H9 (cell line): ENCODE measurements at regions not wholly inside any gene's neighbourhood (a gene's known extent, or its start where the extent isn't known, plus 50 kb on each side); places are given as distances from the start of the nearest gene placed in this dataset.
"Not testable (repeated sequence)": the region's sequence is repeated elsewhere in the genome, so short reads cannot be mapped to it uniquely, and the experiment has no call there.

Source experiments
- DNase-seq: peaks from one replicate; pipeline ENCODE4 v3.0.0-alpha.2; 2017
- H2AFZ ChIP-seq: one replicate; pipeline ENCODE4 v1.6.1; 2013; ENCODE audit warnings: mild to moderate bottlenecking, low read length, control low read depth, moderate library complexity
- H2AK5ac ChIP-seq: 2 replicates; pipeline ENCODE4 v1.6.1; 2013; ENCODE audit warnings: low read length, control low read depth, mixed read lengths; ENCODE audit not compliant: insufficient read length
- H2BK120ac ChIP-seq: one replicate; pipeline ENCODE4 v1.6.1; 2013; ENCODE audit warnings: low read depth, mild to moderate bottlenecking, low read length, control low read depth, inconsistent platforms; ENCODE audit not compliant: poor library complexity, severe bottlenecking
- H2BK12ac ChIP-seq: 2 replicates; pipeline ENCODE4 v1.6.1; 2013; ENCODE audit warnings: low read length, control low read depth, mixed read lengths, low read depth; ENCODE audit not compliant: insufficient read length
- H2BK15ac ChIP-seq: 2 replicates; pipeline ENCODE4 v1.6.1; 2013; ENCODE audit warnings: low read depth, low read length, control low read depth
- H2BK20ac ChIP-seq: one replicate; pipeline ENCODE4 v1.6.1; 2013; ENCODE audit warnings: low read depth, mild to moderate bottlenecking, low read length, control low read depth, inconsistent platforms; ENCODE audit not compliant: poor library complexity, severe bottlenecking
- H2BK5ac ChIP-seq: 2 replicates; pipeline ENCODE4 v1.6.1; 2013; ENCODE audit warnings: low read length, control low read depth, mixed read lengths; ENCODE audit not compliant: insufficient read length
- H3K14ac ChIP-seq: 2 replicates; pipeline ENCODE4 v1.6.1; 2013; ENCODE audit warnings: low read length, control low read depth; ENCODE audit not compliant: insufficient read depth
- H3K18ac ChIP-seq: 2 replicates; pipeline ENCODE4 v1.6.1; 2013; ENCODE audit warnings: low read depth, mild to moderate bottlenecking, mixed read lengths, low read length, control low read depth; ENCODE audit not compliant: insufficient read length
- H3K23ac ChIP-seq: 2 replicates; pipeline ENCODE4 v1.6.1; 2013; ENCODE audit warnings: low read length, control low read depth, mixed read lengths, low read depth; ENCODE audit not compliant: insufficient read length
- H3K23me2 ChIP-seq: 2 replicates; pipeline ENCODE4 v1.6.1; 2013; ENCODE audit warnings: low read depth, mild to moderate bottlenecking, mixed read lengths, low read length, control low read depth; ENCODE audit not compliant: insufficient read length, poor library complexity, severe bottlenecking
- H3K27ac ChIP-seq: 2 replicates; pipeline ENCODE4 v1.5.1; 2013; ENCODE audit warnings: low read length, control low read depth, mixed read lengths, low read depth; ENCODE audit not compliant: insufficient read length
- H3K27me3 ChIP-seq: 2 replicates; pipeline ENCODE4 v1.6.1; 2013; ENCODE audit warnings: low read length, control low read depth, inconsistent platforms; ENCODE audit not compliant: insufficient read depth
- H3K4ac ChIP-seq: 2 replicates; pipeline ENCODE4 v1.6.1; 2013; ENCODE audit warnings: low read depth, mild to moderate bottlenecking, control low read depth, inconsistent platforms, low read length, moderate library complexity
- H3K4me1 ChIP-seq: 2 replicates; pipeline ENCODE4 v1.6.1; 2013; ENCODE audit warnings: low read length, control low read depth, inconsistent platforms; ENCODE audit not compliant: insufficient read depth
- H3K4me2 ChIP-seq: 2 replicates; pipeline ENCODE4 v1.6.1; 2013; ENCODE audit warnings: low read length, control low read depth, mixed read lengths; ENCODE audit not compliant: insufficient read length, insufficient read depth
- H3K56ac ChIP-seq: 2 replicates; pipeline ENCODE4 v1.6.1; 2013; ENCODE audit warnings: low read depth, mild to moderate bottlenecking, mixed read lengths, low read length, control low read depth; ENCODE audit not compliant: insufficient read length
- H3K79me1 ChIP-seq: 2 replicates; pipeline ENCODE4 v1.6.1; 2013; ENCODE audit warnings: low read depth, mild to moderate bottlenecking, moderate library complexity, low read length, control low read depth, inconsistent platforms; ENCODE audit not compliant: insufficient read depth, poor library complexity, severe bottlenecking
- H3K79me2 ChIP-seq: 2 replicates; pipeline ENCODE4 v1.6.1; 2013; ENCODE audit warnings: low read length, control low read depth, inconsistent platforms; ENCODE audit not compliant: insufficient read depth
- H3K9ac ChIP-seq: 2 replicates; pipeline ENCODE4 v1.6.1; 2013; ENCODE audit warnings: low read length, control low read depth, mixed read lengths; ENCODE audit not compliant: insufficient read length; ENCODE audit errors: extremely low read depth
- H3K9me3 ChIP-seq: one replicate; pipeline ENCODE4 v1.6.1; 2013; ENCODE audit warnings: low read depth, low read length, inconsistent platforms; ENCODE audit not compliant: control insufficient read depth
- H3T11ph ChIP-seq: one replicate; pipeline ENCODE4 v1.6.1; 2013; ENCODE audit warnings: mild to moderate bottlenecking, low read length, control low read depth, inconsistent platforms
- H4K20me1 ChIP-seq: one replicate; pipeline ENCODE4 v1.6.1; 2013; ENCODE audit not compliant: control insufficient read depth, insufficient read length, insufficient read depth
- H4K5ac ChIP-seq: 2 replicates; pipeline ENCODE4 v1.6.1; 2013; ENCODE audit warnings: low read depth, mild to moderate bottlenecking, mixed read lengths, low read length, control low read depth; ENCODE audit not compliant: insufficient read length
- H4K8ac ChIP-seq: replicated peaks from 2 replicates; pipeline ENCODE4 v1.6.1; 2013; ENCODE audit warnings: low read length, control low read depth, mixed read lengths, low read depth; ENCODE audit not compliant: insufficient read length
- H4K91ac ChIP-seq: 2 replicates; pipeline ENCODE4 v1.6.1; 2013; ENCODE audit warnings: low read depth, mild to moderate bottlenecking, moderate library complexity, mixed read lengths, low read length, control low read depth; ENCODE audit not compliant: insufficient read length
- H3K27ac Mint-ChIP-seq, 3 experiments: 2 replicates in 2 of 3; 3 replicates in 1 of 3; pipeline ENCODE4 v1.8.0; 2020 to 2021; ENCODE audit warnings: mixed read lengths in 3 of 3, mild to moderate bottlenecking in 1 of 3, moderate library complexity in 1 of 3
- H3K27me3 Mint-ChIP-seq: 2 replicates; pipeline ENCODE4 v1.8.0; 2021; ENCODE audit warnings: low read depth, mild to moderate bottlenecking, moderate library complexity, mixed read lengths
- H3K36me3 Mint-ChIP-seq, 3 experiments: 2 replicates in 2 of 3; 3 replicates in 1 of 3; pipeline ENCODE4 v1.8.0; 2020 to 2021; ENCODE audit warnings: low read depth in 3 of 3, mixed read lengths in 3 of 3; ENCODE audit not compliant: insufficient read depth in 1 of 3
- H3K4me1 Mint-ChIP-seq, 2 experiments: 2 replicates each; pipeline ENCODE4 v1.8.0; 2020; ENCODE audit warnings: mixed read lengths in 2 of 2
- H3K4me3 Mint-ChIP-seq, 2 experiments: 2 replicates in 1 of 2; 3 replicates in 1 of 2; pipeline ENCODE4 v1.8.0; 2020 to 2021; ENCODE audit warnings: mild to moderate bottlenecking in 2 of 2, mixed read lengths in 2 of 2, moderate library complexity in 1 of 2
- H3K9me3 Mint-ChIP-seq, 2 experiments: 2 replicates in 1 of 2; 3 replicates in 1 of 2; pipeline ENCODE4 v1.8.0; 2020; ENCODE audit warnings: mild to moderate bottlenecking in 2 of 2, mixed read lengths in 2 of 2, moderate library complexity in 1 of 2
- WGBS: extraction: QIAGEN DNeasy Blood & Tissue Kit; methylation state at CpG from one replicate; pipeline ENCODE4 v1.1.7; 2013; ENCODE audit warnings: missing lambda C conversion rate, low lambda C conversion rate, mixed read lengths; ENCODE audit not compliant: insufficient read length; ENCODE audit errors: extremely low coverage; 5-methylcytosine and 5-hydroxymethylcytosine counted together

DNA sequence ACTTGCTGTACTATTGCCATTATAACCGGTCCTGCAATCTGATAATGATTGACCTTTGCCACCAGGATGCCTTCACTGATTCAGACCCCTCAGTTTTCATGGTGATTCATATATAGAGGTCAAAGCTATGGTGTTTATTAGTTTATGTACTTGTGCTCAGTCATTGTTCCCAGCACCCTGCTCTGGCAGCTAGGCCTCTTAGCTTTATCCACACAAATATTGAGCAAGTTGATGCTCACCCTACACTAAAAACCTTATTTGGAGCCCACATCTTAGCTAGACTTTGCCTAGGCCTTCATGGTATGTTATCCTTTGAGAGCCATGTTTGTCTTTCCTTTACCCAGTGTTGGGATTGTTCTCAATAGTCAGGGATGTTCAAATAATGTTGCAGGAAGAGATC is 679.0 kb downstream of the SPATA31A6 start:
- not testable (repeated sequence) for H4K20me1 ChIP-seq, H3K23ac ChIP-seq, H3K27me3 ChIP-seq, H3K79me1 ChIP-seq, H3K9ac ChIP-seq, H3K27ac ChIP-seq, H3K9me3 ChIP-seq, H3T11ph ChIP-seq, H4K8ac ChIP-seq, H3K4me1 Mint-ChIP-seq, H2BK15ac ChIP-seq, H3K4me2 ChIP-seq, H2BK5ac ChIP-seq, H3K27ac Mint-ChIP-seq, H3K4ac ChIP-seq, H3K56ac ChIP-seq, H3K18ac ChIP-seq, H2AFZ ChIP-seq, H4K91ac ChIP-seq, DNase-seq, H3K36me3 Mint-ChIP-seq, H2BK120ac ChIP-seq, H3K4me3 Mint-ChIP-seq, H3K14ac ChIP-seq, H3K23me2 ChIP-seq, H3K79me2 ChIP-seq, H2BK12ac ChIP-seq, H4K5ac ChIP-seq, H2BK20ac ChIP-seq, H2AK5ac ChIP-seq, H3K4me1 ChIP-seq
- Mint-ChIP-seq H3K27me3 (peaks cover 22% of the 10 kb centered on the region), H3K9me3 (peaks cover 7 to 10% of the 10 kb centered on the region in 2 experiments)
- no CpG with 5 or more reads among the region's 1 CpG for WGBS
